ENCODE measurements at regions not wholly inside any gene's neighbourhood (a gene's known extent, or its start where the extent isn't known, plus 50 kb on each side); places are given as distances from the start of the nearest gene placed in this dataset.
"Not testable (repeated sequence)": the region's sequence is repeated elsewhere in the genome, so short reads cannot be mapped to it uniquely, and the experiment has no call there.

DNA sequence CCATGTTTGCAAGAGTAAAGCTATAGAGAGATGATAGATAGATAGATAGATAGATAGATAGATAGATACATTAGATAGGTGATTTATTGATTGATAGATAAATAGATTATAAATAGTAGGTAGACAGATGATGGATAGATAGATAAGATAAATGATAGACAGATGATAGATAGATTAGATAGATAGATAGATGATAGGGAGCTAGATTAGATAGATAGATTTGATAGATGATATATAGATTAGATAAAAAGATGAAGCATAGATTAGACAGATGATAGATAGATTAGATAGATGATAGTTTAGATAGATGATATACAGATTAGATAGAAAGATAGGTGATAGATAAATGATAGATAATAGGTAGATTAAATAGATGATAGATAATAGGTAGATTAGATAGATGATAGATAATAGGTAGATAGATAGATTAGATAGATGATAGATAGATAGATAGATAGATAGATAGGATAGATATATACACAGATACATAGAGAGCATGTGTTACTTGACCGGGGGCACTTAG is 243.3 kb upstream of the FOXK1 start:
- no peak for DNase-seq

- no peak for DNase-seq
Observed at GRCh38 chr7:4439444-4439843, 242.7 kb upstream of the FOXK1 start.

DNA sequence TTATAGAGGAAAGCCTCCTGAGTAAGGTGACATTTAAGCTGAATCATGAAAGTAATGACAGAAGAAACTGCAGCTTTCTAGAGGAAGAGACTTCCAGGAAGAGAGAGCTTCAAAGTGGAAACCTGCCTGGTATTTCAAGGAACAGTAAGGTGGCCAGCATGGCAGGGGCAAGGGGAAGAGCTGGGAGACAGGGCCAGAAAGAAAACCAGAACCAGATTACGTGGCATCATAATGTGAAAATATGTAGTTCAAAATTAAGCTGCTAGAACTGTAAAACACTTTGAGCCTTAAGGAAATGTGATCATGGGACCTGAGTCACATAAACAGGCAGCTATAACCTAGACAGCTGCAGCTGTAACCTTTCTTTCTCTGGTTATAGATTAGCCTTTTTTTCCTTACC is 238.0 kb upstream of the FOXK1 start:
- DNase-seq, result no peak

DNA sequence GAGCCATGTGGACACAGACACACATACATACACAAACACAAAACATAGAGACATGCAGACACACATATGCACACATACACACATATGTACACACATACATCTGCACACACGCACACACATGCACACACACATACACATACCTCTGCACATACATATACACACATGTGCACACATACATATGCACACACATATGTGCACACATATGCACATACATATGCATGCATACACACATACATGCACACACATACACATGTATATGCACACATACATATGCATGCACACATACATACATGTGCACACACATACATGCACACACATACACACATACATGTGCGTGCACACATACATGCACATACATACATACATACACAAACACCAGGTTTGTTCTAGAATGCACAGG is 236.3 kb upstream of the FOXK1 start:
- no peak for DNase-seq

- no peak for DNase-seq
Observed at GRCh38 chr7:4449263-4449662, 232.8 kb upstream of the FOXK1 start.

- no peak for DNase-seq
Observed at GRCh38 chr7:4450483-4450882, 231.6 kb upstream of the FOXK1 start.

DNA sequence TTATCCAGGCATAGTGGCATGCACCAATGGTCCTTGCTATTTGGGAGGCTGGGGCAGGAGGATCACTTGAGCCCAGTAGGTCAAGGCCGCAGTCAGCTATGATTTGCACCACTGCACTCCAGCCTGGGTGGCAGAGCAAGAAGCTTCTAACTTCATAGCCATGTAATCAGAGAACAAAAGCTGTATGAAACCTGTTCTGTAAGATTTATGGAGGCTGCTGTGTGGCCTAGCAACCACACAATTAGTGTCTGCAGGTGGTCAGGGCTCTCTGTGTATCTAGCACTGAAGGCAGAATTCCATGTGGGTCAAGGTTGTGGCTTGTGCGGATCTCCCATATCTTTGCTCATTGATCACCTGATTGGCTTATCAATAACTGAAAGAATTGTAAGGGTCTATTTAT is 221.5 kb upstream of the FOXK1 start:
- no peak for DNase-seq

- DNase-seq, result no peak
Observed at GRCh38 chr7:4461531-4461930, 220.6 kb upstream of the FOXK1 start.

GRCh38 chr7:4468320-4469102 is 213.6 kb upstream of the FOXK1 start:
- DNase-seq, result no peak

DNA sequence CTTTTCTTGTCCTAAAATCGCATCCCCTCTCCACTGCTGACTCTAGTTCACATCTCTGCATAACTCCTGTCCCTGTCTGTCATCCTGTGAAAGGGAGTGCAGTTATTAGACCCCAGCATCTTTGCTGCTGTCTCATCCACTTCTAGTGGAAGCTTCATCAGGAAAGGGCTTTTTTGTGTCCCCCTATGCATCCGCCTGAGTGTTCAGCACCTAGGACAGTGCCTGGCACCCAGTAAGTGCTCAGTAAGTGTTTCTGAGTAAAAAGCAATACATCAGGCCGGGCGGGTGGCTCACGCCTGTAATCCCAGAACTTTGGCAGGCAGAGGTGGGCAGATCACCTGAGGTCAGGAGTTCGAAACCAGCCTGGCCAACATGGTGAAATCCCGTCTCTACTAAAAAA is 211.8 kb upstream of the FOXK1 start:
- no peak for DNase-seq

GRCh38 chr7:4472728-4473127 is 209.4 kb upstream of the FOXK1 start:
- no peak for DNase-seq

GRCh38 chr7:4479367-4480039 is 202.6 kb upstream of the FOXK1 start:
- DNase-seq, result no peak

- DNase-seq, result not testable (repeated sequence)
Observed at GRCh38 chr7:4480131-4480530, 202.0 kb upstream of the FOXK1 start.

DNA sequence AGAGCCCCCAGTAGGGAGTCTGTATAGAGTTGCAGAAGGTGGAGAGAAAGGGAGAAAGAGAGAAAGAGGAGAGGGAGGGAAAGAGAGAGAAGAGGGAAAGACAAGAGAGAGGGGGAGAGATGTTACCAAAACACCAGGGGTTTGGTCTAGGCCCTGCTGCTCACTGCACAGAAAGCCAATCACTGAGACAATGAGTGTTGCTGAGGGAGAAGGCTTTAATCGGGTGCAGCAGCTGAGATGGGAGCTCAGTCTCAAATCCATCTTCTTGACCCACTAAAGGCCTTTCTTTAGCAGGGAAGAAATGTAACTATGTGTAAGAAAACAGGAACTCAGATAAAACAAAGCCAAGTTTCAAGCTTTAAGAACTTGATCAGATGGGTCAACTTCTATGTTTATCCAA is 198.2 kb upstream of the FOXK1 start:
- no peak for DNase-seq

- no peak for DNase-seq
Observed at GRCh38 chr7:4484545-4484944, 197.6 kb upstream of the FOXK1 start.

GRCh38 chr7:4486907-4487306 is 195.2 kb upstream of the FOXK1 start:
- DNase-seq, result no peak

DNA sequence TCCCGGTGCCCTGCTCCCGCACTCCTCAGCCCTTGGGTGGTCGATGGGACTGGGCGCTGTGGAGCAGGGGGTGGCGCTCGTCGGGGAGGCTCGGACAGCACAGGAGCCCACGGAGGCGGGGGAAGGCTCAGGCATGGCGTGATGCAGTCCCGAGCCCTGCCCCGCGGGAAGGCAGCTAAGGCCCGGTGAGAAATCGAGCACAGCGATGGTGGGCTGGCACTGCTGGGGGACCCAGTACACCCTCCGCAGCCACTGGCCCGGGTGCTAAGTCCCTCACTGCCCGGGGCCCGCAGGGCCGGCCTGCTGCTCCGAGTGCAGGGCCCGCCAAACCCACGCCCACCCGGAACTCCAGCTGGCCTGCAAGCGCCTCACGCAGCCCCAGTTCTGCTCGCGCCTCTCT is 185.2 kb upstream of the FOXK1 start:
- DNase-seq, result not testable (repeated sequence)

DNA sequence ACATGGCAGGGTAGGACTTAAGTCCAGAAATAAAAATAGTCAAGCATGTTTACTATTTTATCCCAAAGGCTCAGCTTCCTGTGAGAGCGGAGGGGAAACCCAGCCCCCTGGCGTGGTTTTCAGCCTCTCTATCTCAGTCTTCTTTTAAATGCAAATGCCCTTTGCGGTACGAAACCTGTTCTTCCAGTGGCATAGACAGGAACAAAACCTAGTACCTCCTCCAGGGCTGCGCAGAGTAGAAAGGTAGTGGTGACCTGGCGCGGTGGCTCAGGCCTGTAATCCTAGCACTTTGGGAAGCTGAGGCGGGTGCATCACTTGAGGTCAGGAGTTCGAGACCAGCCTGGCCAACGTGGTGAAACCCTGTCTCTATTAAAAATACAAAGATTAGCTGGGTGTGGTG is 181.3 kb upstream of the FOXK1 start:
- no peak for DNase-seq

GRCh38 chr7:4507886-4508285 is 174.2 kb upstream of the FOXK1 start:
- not testable (repeated sequence) for DNase-seq

- DNase-seq, result no peak
Observed at GRCh38 chr7:4513450-4513849, 168.6 kb upstream of the FOXK1 start.

GRCh38 chr7:4519819-4520520 is 162.1 kb upstream of the FOXK1 start:
- no peak for DNase-seq

GRCh38 chr7:4523219-4523618 is 158.9 kb upstream of the FOXK1 start:
- no peak for DNase-seq

DNA sequence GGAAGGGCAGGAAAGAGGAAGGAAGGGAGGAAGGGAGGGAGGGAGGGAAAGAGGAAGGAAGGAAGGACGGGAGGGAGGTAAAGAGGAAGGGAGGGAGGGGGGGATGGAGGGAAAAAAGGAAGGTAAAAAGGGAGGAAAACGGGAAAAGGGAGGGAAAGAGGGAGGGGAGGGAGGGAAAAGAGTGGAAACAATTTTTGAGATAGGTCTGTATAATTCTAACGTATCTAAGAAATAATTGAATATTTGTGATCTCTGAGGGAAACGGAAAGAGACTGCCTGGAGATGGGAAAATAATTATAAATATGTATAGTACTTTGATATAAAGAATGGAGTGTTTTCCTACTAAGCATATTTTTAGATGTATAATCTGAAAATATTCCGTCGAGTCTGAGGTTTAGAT is 158.2 kb upstream of the FOXK1 start:
- no peak for DNase-seq

DNA sequence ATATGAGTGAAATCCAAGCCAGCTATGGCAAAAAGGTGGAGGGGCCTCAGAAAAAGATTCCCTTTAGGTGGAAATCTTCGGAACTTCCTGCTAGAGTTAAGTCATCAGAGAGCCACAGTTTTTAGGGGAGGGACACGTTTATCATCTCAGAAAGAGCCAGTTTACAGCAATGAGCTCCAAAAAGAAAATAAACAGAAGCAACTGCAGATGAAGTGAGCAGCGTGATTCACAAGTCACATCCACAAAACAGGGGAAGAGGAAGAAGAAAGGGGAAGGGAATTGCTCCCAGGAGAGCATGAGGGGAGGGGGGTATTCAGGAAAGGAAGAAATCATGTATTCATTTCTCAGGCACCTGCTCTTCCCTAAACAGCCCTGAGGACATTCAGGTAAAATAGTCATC is 156.2 kb upstream of the FOXK1 start:
- no peak for DNase-seq
